Suprapubic skin (tissue), 4 donors: ENCODE measurements at regions not wholly inside any gene's neighbourhood (a gene's known extent, or its start where the extent isn't known, plus 50 kb on each side); places are given as distances from the start of the nearest gene placed in this dataset.

Experiments used
- POLR2A ChIP-seq, 2 donors: fragments of 450-650 bp; IDR thresholded peaks; one replicate each; pipeline ENCODE4 v1.6.1; 2017; ENCODE audit warnings: antibody characterized with exemption in 2 of 2, mild to moderate bottlenecking in 2 of 2, moderate library complexity in 2 of 2
- POLR2AphosphoS5 ChIP-seq, 3 donors: sonication (generic); formaldehyde crosslinking; IDR thresholded peaks; one replicate each; pipeline ENCODE4 v1.6.1; 2017; ENCODE audit warnings: antibody characterized with exemption in 3 of 3

- TF ChIP-seq POLR2A (IDR thresholded peaks at IDR 0.05) = no peak
- TF ChIP-seq POLR2AphosphoS5 (IDR thresholded peaks at IDR 0.05) = no peak
Measured at GRCh38 chr9:86819552-86819951, 127.8 kb downstream of the GAS1 start.
